ENCODE measurements at regions not wholly inside any gene's neighbourhood (a gene's known extent, or its start where the extent isn't known, plus 50 kb on each side); places are given as distances from the start of the nearest gene placed in this dataset.

DNA sequence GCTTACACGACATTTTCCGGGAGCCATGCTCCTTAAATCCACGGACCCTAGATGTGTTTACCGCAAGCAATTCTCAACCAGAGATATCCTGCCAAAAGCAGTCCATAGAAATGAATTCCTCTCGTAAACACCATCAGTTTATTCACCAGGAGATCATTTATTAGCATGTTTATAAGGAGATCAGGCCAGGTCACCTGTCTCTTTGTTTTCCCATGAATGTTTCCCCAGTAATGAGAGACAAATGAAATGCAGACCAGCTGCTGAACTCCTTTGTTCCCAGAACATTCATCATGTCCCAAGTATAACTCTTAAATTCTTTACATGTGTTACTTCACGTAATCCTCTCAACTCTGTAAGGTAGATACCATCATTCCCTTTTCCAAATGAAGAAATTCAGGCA lies 137.1 kb downstream of the DDX53 start:
- TF ChIP-seq, protein P1, sequence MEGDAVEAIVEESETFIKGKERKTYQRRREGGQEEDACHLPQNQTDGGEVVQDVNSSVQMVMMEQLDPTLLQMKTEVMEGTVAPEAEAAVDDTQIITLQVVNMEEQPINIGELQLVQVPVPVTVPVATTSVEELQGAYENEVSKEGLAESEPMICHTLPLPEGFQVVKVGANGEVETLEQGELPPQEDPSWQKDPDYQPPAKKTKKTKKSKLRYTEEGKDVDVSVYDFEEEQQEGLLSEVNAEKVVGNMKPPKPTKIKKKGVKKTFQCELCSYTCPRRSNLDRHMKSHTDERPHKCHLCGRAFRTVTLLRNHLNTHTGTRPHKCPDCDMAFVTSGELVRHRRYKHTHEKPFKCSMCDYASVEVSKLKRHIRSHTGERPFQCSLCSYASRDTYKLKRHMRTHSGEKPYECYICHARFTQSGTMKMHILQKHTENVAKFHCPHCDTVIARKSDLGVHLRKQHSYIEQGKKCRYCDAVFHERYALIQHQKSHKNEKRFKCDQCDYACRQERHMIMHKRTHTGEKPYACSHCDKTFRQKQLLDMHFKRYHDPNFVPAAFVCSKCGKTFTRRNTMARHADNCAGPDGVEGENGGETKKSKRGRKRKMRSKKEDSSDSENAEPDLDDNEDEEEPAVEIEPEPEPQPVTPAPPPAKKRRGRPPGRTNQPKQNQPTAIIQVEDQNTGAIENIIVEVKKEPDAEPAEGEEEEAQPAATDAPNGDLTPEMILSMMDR (IDR thresholded peaks at IDR 0.05) = no peak
- TF ChIP-seq EP300 (IDR thresholded peaks at IDR 0.05) (no peak), POLR2A (IDR thresholded peaks at IDR 0.05; ENCODE audit: low read length) (no peak), FOXS1 (CRISPR knock-in tag; IDR thresholded peaks at IDR 0.05) (no peak), CEBPB (IDR thresholded peaks at IDR 0.05) (no peak), BHLHE40 (IDR thresholded peaks at IDR 0.05; ENCODE audit: low read depth, low read length) (no peak), RFX5 (IDR thresholded peaks at IDR 0.05) (no peak), FOSL2 (IDR thresholded peaks at IDR 0.05) (no peak), FOSL2 (CRISPR knock-in tag; IDR thresholded peaks at IDR 0.05) (no peak), RAD21 (conservative IDR thresholded peaks at IDR 0.05 in 1 of 2, IDR thresholded peaks at IDR 0.05 in 1 of 2) (no peak), SMC3 (IDR thresholded peaks at IDR 0.05) (no peak), TP53 (CRISPR knock-in tag; IDR thresholded peaks at IDR 0.05) (no peak)
- TF ChIP-seq, protein P2, sequence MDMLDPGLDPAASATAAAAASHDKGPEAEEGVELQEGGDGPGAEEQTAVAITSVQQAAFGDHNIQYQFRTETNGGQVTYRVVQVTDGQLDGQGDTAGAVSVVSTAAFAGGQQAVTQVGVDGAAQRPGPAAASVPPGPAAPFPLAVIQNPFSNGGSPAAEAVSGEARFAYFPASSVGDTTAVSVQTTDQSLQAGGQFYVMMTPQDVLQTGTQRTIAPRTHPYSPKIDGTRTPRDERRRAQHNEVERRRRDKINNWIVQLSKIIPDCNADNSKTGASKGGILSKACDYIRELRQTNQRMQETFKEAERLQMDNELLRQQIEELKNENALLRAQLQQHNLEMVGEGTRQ (IDR thresholded peaks at IDR 0.05) = no peak
- TF ChIP-seq, protein P3, sequence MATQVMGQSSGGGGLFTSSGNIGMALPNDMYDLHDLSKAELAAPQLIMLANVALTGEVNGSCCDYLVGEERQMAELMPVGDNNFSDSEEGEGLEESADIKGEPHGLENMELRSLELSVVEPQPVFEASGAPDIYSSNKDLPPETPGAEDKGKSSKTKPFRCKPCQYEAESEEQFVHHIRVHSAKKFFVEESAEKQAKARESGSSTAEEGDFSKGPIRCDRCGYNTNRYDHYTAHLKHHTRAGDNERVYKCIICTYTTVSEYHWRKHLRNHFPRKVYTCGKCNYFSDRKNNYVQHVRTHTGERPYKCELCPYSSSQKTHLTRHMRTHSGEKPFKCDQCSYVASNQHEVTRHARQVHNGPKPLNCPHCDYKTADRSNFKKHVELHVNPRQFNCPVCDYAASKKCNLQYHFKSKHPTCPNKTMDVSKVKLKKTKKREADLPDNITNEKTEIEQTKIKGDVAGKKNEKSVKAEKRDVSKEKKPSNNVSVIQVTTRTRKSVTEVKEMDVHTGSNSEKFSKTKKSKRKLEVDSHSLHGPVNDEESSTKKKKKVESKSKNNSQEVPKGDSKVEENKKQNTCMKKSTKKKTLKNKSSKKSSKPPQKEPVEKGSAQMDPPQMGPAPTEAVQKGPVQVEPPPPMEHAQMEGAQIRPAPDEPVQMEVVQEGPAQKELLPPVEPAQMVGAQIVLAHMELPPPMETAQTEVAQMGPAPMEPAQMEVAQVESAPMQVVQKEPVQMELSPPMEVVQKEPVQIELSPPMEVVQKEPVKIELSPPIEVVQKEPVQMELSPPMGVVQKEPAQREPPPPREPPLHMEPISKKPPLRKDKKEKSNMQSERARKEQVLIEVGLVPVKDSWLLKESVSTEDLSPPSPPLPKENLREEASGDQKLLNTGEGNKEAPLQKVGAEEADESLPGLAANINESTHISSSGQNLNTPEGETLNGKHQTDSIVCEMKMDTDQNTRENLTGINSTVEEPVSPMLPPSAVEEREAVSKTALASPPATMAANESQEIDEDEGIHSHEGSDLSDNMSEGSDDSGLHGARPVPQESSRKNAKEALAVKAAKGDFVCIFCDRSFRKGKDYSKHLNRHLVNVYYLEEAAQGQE (IDR thresholded peaks at IDR 0.05) = no peak
- TF ChIP-seq, protein P4, sequence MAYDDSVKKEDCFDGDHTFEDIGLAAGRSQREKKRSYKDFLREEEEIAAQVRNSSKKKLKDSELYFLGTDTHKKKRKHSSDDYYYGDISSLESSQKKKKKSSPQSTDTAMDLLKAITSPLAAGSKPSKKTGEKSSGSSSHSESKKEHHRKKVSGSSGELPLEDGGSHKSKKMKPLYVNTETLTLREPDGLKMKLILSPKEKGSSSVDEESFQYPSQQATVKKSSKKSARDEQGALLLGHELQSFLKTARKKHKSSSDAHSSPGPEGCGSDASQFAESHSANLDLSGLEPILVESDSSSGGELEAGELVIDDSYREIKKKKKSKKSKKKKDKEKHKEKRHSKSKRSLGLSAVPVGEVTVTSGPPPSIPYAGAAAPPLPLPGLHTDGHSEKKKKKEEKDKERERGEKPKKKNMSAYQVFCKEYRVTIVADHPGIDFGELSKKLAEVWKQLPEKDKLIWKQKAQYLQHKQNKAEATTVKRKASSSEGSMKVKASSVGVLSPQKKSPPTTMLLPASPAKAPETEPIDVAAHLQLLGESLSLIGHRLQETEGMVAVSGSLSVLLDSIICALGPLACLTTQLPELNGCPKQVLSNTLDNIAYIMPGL (CRISPR knock-in tag; IDR thresholded peaks at IDR 0.05; ENCODE audit: borderline replicate concordance) = no peak
